Psoas muscle (tissue), 7 donors: ENCODE measurements at regions not wholly inside any gene's neighbourhood (a gene's known extent, or its start where the extent isn't known, plus 50 kb on each side); places are given as distances from the start of the nearest gene placed in this dataset.

Experiments used
- ATAC-seq, 4 donors: fragments of 200-7000 bp; cut with Tn5 transposase; one replicate each; pipeline ENCODE4 v1.9.1; 2020; ENCODE audit warnings: moderate library complexity in 3 of 4, mild to moderate bottlenecking in 2 of 4
- DNase-seq, 2 donors: peaks; one replicate each; pipeline ENCODE4 v3.0.0-alpha.2; 2020
- H3K27ac ChIP-seq: fragments of 200-600 bp; one replicate; pipeline ENCODE4 v1.8.0; 2022
- H3K27me3 ChIP-seq, 3 donors: fragments of 200-600 bp in 1 of 3; one replicate each; pipeline versions ENCODE4 v1.6.1 to v1.8.0; 2013 to 2022; ENCODE audit warnings: low read length in 2 of 3, mild to moderate bottlenecking in 2 of 3, moderate library complexity in 1 of 3; ENCODE audit not compliant: insufficient read depth in 3 of 3
- H3K36me3 ChIP-seq, 2 donors: fragments of 200-600 bp in 1 of 2; one replicate each; pipeline versions ENCODE4 v1.6.1 to v1.8.0; 2013 to 2022; ENCODE audit warnings: low read depth in 1 of 2, mild to moderate bottlenecking in 1 of 2, moderate library complexity in 1 of 2; ENCODE audit not compliant: insufficient read depth in 1 of 2
- H3K4me1 ChIP-seq: fragments of 200-600 bp; one replicate; pipeline ENCODE4 v1.8.0; 2022
- H3K4me3 ChIP-seq: fragments of 200-600 bp; one replicate; pipeline ENCODE4 v1.8.0; 2022; ENCODE audit warnings: mild to moderate bottlenecking
- H3K9me3 ChIP-seq: fragments of 200-600 bp; one replicate; pipeline ENCODE4 v1.8.0; 2022
- WGBS, 3 donors: extraction: QIAGEN DNeasy Blood & Tissue Kit; methylation state at CpG; one replicate each; pipeline versions ENCODE4 v1.1.6 to v1.1.7; 2013; 5-methylcytosine and 5-hydroxymethylcytosine counted together
- intact Hi-C, 2 donors: fragments of 100-400 bp; cut with DNase I; formaldehyde crosslinking; loops; one replicate each; pipeline versions ENCODE4 v1.11.0 to v1.14.2; 2022
- TF ChIP-seq, protein P1 (sequence below): fragments of 200-600 bp; IDR thresholded peaks from one replicate; pipeline ENCODE4 v1.8.0; 2022; ENCODE audit warnings: antibody characterized with exemption
- donor health status: healthy with polysubstance abuse.
- donor health status: DM: no; HTN: no; CAD: no; lungs with moderate emphysema.
- donor health status: Bipolar disorder and iron deficiency.
- donor health status: healthy.
- donor health status: DM: yes; HTN: yes; CAD: no.
- donor health status: DM: no; HTN: no; CAD: no.
- donor health status: DM: yes; HTN: yes; CAD: no.

DNA sequence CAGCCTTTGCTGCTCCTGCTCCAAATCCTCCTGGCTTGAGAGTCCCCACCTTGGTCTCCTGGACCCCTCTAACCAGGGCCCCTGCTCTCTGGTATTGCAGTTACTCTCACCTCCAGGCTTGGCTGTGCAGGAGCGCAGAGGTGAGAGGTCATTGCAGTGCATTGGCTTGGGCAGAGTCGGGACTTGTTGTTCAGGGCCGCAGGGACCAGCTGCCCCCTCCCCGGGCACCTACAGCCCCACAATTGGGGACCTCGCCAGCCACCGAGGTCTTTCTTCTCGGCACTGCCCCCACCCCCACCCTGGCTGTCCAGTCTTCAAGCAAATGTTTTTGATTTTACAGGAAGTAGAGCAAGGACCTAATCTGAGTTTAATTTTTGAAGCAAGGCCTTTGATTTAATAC, 65.5 kb upstream of the FGF3 start:
- Histone ChIP-seq H3K4me3 (no peak overlapping the region), H3K36me3 (no peaks in the 10 kb centered on the region), H3K27me3 (peaks cover 0 to 36% (median 3%) of the 10 kb centered on the region in 3 donors), H3K27ac (no peak overlapping the region), H3K9me3 (no peaks in the 10 kb centered on the region), H3K4me1 (no peaks in the 10 kb centered on the region)
- 68 to 76% (median 72%) methylated on average over 7 of the region's 7 CpGs for WGBS, 3 donors
- intact Hi-C loops, result loop anchor here in 1 of 2 donors (5.0 kb wide), 1 partner anchor 197 kb away; no protein-coding TSS in a partner anchor
- DNase-seq (no peak), ATAC-seq (no peak)
- TF ChIP-seq, protein P1, sequence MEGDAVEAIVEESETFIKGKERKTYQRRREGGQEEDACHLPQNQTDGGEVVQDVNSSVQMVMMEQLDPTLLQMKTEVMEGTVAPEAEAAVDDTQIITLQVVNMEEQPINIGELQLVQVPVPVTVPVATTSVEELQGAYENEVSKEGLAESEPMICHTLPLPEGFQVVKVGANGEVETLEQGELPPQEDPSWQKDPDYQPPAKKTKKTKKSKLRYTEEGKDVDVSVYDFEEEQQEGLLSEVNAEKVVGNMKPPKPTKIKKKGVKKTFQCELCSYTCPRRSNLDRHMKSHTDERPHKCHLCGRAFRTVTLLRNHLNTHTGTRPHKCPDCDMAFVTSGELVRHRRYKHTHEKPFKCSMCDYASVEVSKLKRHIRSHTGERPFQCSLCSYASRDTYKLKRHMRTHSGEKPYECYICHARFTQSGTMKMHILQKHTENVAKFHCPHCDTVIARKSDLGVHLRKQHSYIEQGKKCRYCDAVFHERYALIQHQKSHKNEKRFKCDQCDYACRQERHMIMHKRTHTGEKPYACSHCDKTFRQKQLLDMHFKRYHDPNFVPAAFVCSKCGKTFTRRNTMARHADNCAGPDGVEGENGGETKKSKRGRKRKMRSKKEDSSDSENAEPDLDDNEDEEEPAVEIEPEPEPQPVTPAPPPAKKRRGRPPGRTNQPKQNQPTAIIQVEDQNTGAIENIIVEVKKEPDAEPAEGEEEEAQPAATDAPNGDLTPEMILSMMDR, result no peak

DNA sequence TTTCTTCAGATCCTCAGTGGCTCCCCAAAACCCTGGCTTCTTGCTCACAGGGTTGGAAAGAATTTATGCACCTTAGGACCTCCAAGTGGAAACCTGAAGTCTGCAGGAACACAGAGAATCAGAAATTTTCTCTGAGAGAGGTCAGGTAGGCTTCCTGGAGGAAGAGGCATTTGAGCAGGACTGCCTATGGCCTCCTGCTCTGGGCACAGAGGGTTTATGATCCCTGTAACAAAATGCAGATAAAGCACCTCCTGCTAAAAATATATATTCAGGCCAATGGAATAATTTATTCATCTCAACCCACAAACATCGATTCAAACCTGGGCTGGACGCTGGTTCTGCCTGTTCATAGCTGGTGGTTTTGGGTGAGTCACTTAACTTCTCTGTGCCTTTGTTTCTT, 68.1 kb upstream of the FGF3 start:
- Histone ChIP-seq H3K27me3 (peaks cover 0 to 43% (median 2%) of the 10 kb centered on the region in 3 donors), H3K9me3 (no peaks in the 10 kb centered on the region), H3K27ac (no peak overlapping the region), H3K4me3 (no peak overlapping the region), H3K36me3 (no peaks in the 10 kb centered on the region), H3K4me1 (no peaks in the 10 kb centered on the region)
- WGBS, 3 donors, result 89 to 98% (median 96%) methylated on average over 2 of the region's 2 CpGs
- TF ChIP-seq, protein P1, result no peak
- intact Hi-C loops, result loop anchor here in 1 of 2 donors (5.0 kb wide), 1 partner anchor 200 kb away; no protein-coding TSS in a partner anchor
- ATAC-seq (no peak), DNase-seq (peak in 1 of 2 donors; percentile 6)

DNA sequence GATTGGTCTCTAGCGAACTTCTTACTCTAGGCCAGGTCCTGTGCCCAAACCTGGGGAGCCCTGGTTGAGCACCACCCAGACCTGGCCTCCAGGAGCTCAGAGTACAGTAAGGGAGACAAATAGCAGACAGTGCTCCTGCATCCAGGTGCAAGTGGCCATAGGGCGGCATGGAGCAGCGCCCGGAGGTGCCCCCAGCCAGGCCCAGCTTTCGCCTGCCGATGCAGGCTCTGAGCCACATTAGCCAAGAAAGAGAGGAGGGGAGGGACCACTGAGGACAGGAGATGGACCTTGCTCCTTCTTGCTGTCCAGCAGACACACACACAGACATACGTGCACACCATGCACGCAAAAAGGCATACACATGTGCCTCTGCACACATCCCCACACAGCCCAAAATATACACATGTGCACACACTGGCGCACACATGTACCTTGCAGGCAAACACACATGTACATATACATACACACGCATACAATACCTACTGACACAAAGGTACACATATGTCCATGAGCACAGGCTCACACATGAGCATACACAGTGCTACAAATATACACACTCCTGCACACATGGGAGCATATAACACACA, 68.7 kb upstream of the FGF3 start:
- WGBS, 3 donors, result 80 to 86% (median 85%) methylated on average over 10 of the region's 10 CpGs
- TF ChIP-seq, protein P1, result no peak
- intact Hi-C loops, result loop anchor here in 1 of 2 donors (5.0 kb wide), 1 partner anchor 201 kb away; no protein-coding TSS in a partner anchor

DNA sequence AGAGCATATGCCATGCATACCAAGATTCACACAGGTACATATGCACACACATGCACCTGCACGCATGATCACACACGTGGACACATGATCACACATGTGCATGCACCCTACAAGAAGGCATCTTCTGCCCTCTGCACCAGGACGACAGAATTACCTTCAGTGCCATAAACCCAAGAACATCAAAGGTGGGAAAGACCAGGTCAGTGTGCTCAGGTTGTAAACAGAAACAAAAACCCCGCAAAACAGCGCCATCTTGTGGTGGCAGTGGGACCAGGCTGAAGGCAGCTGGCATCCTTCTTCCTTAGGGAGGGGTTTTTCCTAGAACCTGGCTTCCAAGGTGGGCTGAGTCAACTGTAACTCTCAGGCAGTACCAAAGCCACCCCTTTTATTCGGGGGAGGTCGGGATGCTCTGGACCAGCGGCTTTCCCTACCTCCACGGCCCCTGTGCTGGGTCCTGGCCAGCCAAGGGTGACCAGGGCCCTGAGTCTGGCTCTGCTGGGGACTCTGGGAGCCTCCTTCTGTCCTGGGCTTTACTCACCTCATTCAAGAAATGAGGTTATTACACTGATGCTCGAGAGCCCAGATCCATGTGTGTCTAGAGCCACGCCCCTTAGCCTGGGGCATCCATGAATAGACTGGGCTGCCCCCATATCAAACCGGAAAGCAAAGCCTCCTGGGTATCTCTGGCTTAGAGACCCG, 69.4 kb upstream of the FGF3 start:
- Histone ChIP-seq H3K4me3 (no peak overlapping the region), H3K9me3 (no peaks in the 10 kb centered on the region), H3K27me3 (peaks cover 0 to 37% (median 4%) of the 10 kb centered on the region in 3 donors), H3K36me3 (no peaks in the 10 kb centered on the region), H3K4me1 (no peaks in the 10 kb centered on the region), H3K27ac (no peak overlapping the region)
- ATAC-seq (peak; percentile 42 to 71 (median 59)), DNase-seq (peak; percentile 47 to 70)
- intact Hi-C loops, result loop anchor here in 1 of 2 donors (5.0 kb wide), 1 partner anchor 201 kb away; no protein-coding TSS in a partner anchor
- WGBS, 3 donors, result 19 to 21% (median 20%) methylated on average over 13 of the region's 13 CpGs
- TF ChIP-seq, protein P1, result peak; percentile 74

More for the DNA sequence above, 68.7 kb upstream of the FGF3 start:
- no peaks in the 10 kb centered on the region for H3K36me3 ChIP-seq
- no peak overlapping the region for H3K4me3 ChIP-seq
- ATAC-seq, result no peak
- H3K4me1 ChIP-seq, result no peaks in the 10 kb centered on the region
- peak in 1 of 2 donors; percentile 36 for DNase-seq
- H3K27me3 ChIP-seq, result peaks cover 0 to 43% (median 3%) of the 10 kb centered on the region in 3 donors
- no peaks in the 10 kb centered on the region for H3K9me3 ChIP-seq
- no peak overlapping the region for H3K27ac ChIP-seq
